ENCODE measurements at regions not wholly inside any gene's neighbourhood (a gene's known extent, or its start where the extent isn't known, plus 50 kb on each side); places are given as distances from the start of the nearest gene placed in this dataset.
A peak's percentile ranks its signal among the peaks of the same experiment; 100 is the strongest.

DNA sequence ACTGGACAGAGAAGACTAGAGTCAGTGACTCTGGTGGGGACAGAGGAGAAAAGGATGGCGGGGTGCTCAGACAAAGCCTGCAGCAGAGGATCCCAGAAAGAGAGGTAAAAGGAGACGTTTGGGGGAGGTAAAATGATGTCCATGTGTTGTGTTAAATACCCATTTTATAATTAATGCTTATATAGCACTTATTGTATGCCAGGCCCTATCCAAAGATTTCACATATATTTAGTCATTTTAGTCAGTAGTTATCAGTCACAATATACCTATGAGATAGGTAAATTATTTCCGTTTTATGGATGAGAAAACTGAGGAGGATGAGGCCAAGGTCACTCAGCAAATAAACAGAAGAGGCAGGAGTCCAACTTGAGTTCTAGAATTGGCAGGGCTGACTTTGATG is 144.6 kb upstream of the SEMA3E start (continued):
- TF ChIP-seq PPARA (CRISPR knock-in tag; IDR thresholded peaks at IDR 0.05; ENCODE audit: borderline replicate concordance): no peak

DNA sequence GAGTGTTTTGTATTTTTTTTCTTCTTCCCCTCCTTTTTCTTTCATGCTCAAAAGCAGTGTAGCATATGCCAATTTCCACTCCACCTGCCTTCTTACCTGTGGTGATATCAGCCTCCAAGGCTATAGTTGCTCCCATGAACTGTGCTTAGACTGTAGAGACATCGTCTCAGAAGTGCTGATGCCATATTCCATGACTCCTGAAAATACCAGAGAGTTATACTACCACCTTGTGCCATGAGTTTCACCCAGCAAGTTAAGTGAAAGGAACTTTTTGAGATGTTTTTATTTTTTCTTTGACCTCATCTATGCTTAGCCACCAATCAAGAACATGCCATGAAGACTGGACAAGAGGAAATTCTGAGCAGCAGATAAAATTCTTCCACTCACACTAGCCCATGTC is 142.8 kb upstream of the SEMA3E start:
- no peak for ATAC-seq
- TF ChIP-seq TOX (CRISPR knock-in tag; IDR thresholded peaks at IDR 0.05; ENCODE audit: borderline replicate concordance) (no peak), CSDC2 (CRISPR knock-in tag; IDR thresholded peaks at IDR 0.05) (no peak), ZFP3 (CRISPR knock-in tag; IDR thresholded peaks at IDR 0.05) (no peak), SNAI2 (CRISPR knock-in tag; IDR thresholded peaks at IDR 0.05) (no peak), GLIS3 (CRISPR knock-in tag; IDR thresholded peaks at IDR 0.05) (no peak), BACH2 (CRISPR knock-in tag; IDR thresholded peaks at IDR 0.05; ENCODE audit: borderline replicate concordance) (no peak)
- TF ChIP-seq, protein P1, sequence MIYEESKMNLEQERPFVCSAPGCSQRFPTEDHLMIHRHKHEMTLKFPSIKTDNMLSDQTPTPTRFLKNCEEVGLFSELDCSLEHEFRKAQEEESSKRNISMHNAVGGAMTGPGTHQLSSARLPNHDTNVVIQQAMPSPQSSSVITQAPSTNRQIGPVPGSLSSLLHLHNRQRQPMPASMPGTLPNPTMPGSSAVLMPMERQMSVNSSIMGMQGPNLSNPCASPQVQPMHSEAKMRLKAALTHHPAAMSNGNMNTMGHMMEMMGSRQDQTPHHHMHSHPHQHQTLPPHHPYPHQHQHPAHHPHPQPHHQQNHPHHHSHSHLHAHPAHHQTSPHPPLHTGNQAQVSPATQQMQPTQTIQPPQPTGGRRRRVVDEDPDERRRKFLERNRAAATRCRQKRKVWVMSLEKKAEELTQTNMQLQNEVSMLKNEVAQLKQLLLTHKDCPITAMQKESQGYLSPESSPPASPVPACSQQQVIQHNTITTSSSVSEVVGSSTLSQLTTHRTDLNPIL (CRISPR knock-in tag; IDR thresholded peaks at IDR 0.05; ENCODE audit: low read depth): no peak
- TF ChIP-seq, protein P2, sequence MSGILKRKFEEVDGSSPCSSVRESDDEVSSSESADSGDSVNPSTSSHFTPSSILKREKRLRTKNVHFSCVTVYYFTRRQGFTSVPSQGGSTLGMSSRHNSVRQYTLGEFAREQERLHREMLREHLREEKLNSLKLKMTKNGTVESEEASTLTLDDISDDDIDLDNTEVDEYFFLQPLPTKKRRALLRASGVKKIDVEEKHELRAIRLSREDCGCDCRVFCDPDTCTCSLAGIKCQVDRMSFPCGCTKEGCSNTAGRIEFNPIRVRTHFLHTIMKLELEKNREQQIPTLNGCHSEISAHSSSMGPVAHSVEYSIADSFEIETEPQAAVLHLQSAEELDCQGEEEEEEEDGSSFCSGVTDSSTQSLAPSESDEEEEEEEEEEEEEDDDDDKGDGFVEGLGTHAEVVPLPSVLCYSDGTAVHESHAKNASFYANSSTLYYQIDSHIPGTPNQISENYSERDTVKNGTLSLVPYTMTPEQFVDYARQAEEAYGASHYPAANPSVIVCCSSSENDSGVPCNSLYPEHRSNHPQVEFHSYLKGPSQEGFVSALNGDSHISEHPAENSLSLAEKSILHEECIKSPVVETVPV (CRISPR knock-in tag; IDR thresholded peaks at IDR 0.05): no peak
- TF ChIP-seq, protein P3, sequence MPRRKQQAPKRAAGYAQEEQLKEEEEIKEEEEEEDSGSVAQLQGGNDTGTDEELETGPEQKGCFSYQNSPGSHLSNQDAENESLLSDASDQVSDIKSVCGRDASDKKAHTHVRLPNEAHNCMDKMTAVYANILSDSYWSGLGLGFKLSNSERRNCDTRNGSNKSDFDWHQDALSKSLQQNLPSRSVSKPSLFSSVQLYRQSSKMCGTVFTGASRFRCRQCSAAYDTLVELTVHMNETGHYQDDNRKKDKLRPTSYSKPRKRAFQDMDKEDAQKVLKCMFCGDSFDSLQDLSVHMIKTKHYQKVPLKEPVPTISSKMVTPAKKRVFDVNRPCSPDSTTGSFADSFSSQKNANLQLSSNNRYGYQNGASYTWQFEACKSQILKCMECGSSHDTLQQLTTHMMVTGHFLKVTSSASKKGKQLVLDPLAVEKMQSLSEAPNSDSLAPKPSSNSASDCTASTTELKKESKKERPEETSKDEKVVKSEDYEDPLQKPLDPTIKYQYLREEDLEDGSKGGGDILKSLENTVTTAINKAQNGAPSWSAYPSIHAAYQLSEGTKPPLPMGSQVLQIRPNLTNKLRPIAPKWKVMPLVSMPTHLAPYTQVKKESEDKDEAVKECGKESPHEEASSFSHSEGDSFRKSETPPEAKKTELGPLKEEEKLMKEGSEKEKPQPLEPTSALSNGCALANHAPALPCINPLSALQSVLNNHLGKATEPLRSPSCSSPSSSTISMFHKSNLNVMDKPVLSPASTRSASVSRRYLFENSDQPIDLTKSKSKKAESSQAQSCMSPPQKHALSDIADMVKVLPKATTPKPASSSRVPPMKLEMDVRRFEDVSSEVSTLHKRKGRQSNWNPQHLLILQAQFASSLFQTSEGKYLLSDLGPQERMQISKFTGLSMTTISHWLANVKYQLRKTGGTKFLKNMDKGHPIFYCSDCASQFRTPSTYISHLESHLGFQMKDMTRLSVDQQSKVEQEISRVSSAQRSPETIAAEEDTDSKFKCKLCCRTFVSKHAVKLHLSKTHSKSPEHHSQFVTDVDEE (CRISPR knock-in tag; IDR thresholded peaks at IDR 0.05): no peak

DNA sequence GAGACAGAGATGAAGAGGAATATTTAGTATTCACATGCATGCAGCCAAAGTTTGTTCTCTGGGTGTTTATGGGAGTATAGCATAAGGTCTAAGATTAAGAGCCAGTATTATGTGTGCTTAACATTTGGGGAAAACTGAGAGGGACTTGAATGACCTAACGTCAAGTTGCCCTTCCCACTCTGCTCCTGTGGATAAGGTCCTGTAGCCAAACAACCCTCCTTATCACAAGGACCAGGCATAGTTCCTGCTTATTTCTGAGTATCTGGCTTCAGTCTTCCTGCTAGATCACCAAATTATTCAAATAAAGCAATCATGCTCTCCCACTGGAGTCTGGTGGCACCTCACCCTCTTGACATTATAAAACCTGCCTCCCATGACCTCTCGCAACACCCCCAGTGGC is 137.9 kb upstream of the SEMA3E start:
- TF ChIP-seq ARNTL (CRISPR knock-in tag; IDR thresholded peaks at IDR 0.05; ENCODE audit: borderline replicate concordance, low read depth): no peak
- no peak for ATAC-seq

DNA sequence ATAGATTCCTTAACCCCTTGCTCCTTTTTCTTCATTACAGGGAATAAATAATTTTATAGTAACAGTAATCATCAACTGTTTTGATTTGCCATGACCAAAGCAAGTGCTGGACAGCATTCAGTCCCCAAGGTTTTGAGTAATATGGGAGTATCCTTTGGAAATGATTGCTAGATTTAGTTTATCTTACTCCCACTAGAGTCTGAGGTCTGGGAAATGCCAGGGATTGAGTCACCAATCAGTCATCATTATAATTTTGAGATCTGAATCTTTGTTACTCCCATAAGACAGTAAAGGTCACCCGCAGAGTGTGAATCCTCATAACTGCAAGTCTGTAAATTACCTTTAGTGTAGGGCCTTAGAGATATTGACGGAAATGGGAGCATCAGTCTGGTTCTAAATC is 133.7 kb upstream of the SEMA3E start:
- TF ChIP-seq TOX (CRISPR knock-in tag; IDR thresholded peaks at IDR 0.05; ENCODE audit: borderline replicate concordance) (no peak), ZNF8 (CRISPR knock-in tag; IDR thresholded peaks at IDR 0.05) (no peak), OSR1 (CRISPR knock-in tag; IDR thresholded peaks at IDR 0.05) (no peak), TCF4 (CRISPR knock-in tag; IDR thresholded peaks at IDR 0.05; ENCODE audit: borderline replicate concordance) (no peak), GLIS3 (CRISPR knock-in tag; IDR thresholded peaks at IDR 0.05) (no peak), ZFP30 (CRISPR knock-in tag; IDR thresholded peaks at IDR 0.05) (no peak), SNAI2 (CRISPR knock-in tag; IDR thresholded peaks at IDR 0.05) (no peak), BACH2 (CRISPR knock-in tag; IDR thresholded peaks at IDR 0.05; ENCODE audit: borderline replicate concordance) (no peak)
- TF ChIP-seq, protein P2 (CRISPR knock-in tag; IDR thresholded peaks at IDR 0.05): no peak
- ATAC-seq: 0 out of 3 replicates have a peak, but pooled peaks have one; percentile 37

DNA sequence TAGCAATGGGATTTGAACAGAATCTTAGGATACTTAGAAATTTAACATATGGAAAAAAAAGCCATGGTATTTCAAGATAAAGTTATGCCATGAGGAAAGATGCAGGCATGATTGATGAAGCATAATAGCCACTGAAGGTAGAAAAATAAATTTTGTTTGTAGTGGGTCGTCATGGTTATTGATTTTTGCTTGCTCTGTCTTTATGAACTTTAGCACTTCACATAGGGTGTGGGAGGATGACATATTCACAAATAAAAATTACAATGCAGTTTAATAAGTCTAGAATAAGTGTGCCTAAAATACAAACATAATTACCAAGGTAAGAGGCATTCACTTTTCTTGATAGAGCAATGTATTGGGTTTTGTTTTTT is 129.1 kb upstream of the SEMA3E start:
- ATAC-seq: no peak
- TF ChIP-seq ZNF8 (CRISPR knock-in tag; IDR thresholded peaks at IDR 0.05) (no peak), ESRRG (CRISPR knock-in tag; IDR thresholded peaks at IDR 0.05) (no peak), ZFP3 (CRISPR knock-in tag; IDR thresholded peaks at IDR 0.05) (no peak), PPARA (CRISPR knock-in tag; IDR thresholded peaks at IDR 0.05; ENCODE audit: borderline replicate concordance) (no peak), TCF4 (CRISPR knock-in tag; IDR thresholded peaks at IDR 0.05; ENCODE audit: borderline replicate concordance) (no peak), GLIS3 (CRISPR knock-in tag; IDR thresholded peaks at IDR 0.05) (no peak), ARNTL (CRISPR knock-in tag; IDR thresholded peaks at IDR 0.05; ENCODE audit: borderline replicate concordance, low read depth) (no peak), RARB (CRISPR knock-in tag; IDR thresholded peaks at IDR 0.05) (no peak), SNAI2 (CRISPR knock-in tag; IDR thresholded peaks at IDR 0.05) (no peak), TOX (CRISPR knock-in tag; IDR thresholded peaks at IDR 0.05; ENCODE audit: borderline replicate concordance) (no peak), CSDC2 (CRISPR knock-in tag; IDR thresholded peaks at IDR 0.05) (no peak)
- TF ChIP-seq, protein P2 (CRISPR knock-in tag; IDR thresholded peaks at IDR 0.05): no peak
- TF ChIP-seq, protein P4, sequence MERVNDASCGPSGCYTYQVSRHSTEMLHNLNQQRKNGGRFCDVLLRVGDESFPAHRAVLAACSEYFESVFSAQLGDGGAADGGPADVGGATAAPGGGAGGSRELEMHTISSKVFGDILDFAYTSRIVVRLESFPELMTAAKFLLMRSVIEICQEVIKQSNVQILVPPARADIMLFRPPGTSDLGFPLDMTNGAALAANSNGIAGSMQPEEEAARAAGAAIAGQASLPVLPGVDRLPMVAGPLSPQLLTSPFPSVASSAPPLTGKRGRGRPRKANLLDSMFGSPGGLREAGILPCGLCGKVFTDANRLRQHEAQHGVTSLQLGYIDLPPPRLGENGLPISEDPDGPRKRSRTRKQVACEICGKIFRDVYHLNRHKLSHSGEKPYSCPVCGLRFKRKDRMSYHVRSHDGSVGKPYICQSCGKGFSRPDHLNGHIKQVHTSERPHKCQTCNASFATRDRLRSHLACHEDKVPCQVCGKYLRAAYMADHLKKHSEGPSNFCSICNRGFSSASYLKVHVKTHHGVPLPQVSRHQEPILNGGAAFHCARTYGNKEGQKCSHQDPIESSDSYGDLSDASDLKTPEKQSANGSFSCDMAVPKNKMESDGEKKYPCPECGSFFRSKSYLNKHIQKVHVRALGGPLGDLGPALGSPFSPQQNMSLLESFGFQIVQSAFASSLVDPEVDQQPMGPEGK (CRISPR knock-in tag; IDR thresholded peaks at IDR 0.05; ENCODE audit: borderline replicate concordance): no peak
- TF ChIP-seq, protein P3 (CRISPR knock-in tag; IDR thresholded peaks at IDR 0.05): no peak
